Heart left ventricle (tissue), 13 donors: ENCODE measurements at regions not wholly inside any gene's neighbourhood (a gene's known extent, or its start where the extent isn't known, plus 50 kb on each side); places are given as distances from the start of the nearest gene placed in this dataset.

ENCODE experiments used
- POLR2A ChIP-seq, 2 donors: fragments of 450-650 bp; IDR thresholded peaks; one replicate each; pipeline ENCODE4 v1.6.1; 2017; ENCODE audit warnings: antibody characterized with exemption in 2 of 2, mild to moderate bottlenecking in 2 of 2, moderate library complexity in 2 of 2
- TF ChIP-seq, protein P1 (sequence below), 12 donors: fragments of 200-600 bp; sonication (generic) in 4 of 12; IDR thresholded peaks; one replicate each; pipeline versions ENCODE4 v1.5.0 to v1.8.0; 2018 to 2022; ENCODE audit warnings: antibody characterized with exemption in 12 of 12, mild to moderate bottlenecking in 5 of 12
- donor health status: ischemic (EF 13 %, LVEDD 7.1; RV severe dilation, severe dysfunction).
- donor health status: DM: no; HTN: yes; CAD: no.
- donor health status: DM: no; HTN: no; CAD: no.
- donor health status: ischemic (EF 25% LVEDD 6.9; RV normal size, moderate dysfunction).
- donor health status: ischemic (EF 25% LVEDD 5.7; RV mildly dilated, moderate dysfunction).
- donor health status: ischemic (EF 35%, LVEDD 5.7; RV mildly dilated, moderate dysfunction).
- donor health status: nonischemic (EF 11% LVEDD 7.7; RV severe dilation, severe dysfunction).
- donor health status: DM: yes; HTN: yes; CAD: no.
- donor health status: PGD.
- donor health status: ischemic (EF 29% LVEDD 5.4; RV normal size, mild dysfunction).
- donor health status: nonischemic (EF 23%, LVEDD 6.1; RV moderate dilation, normal function).

DNA sequence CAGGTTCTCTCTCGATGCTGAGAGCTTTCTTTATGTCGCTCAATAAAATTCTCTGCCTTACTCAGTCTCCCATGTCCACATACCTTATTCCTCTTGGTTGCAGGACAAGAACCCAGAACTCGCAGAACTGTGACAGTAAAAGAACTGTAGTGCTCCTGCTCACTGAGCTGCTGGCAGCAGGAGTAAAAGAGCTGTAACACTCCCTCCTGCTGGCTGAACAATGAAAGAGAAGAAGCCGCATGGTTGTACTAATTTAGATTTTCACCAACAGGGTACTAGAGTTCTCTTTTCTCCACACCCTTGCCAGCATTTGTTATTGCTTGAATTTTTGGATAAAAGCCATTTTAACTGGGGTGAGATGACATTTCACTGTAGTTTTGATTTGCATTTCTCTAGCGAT lies 433.2 kb downstream of the GUCY1A2 start:
- TF ChIP-seq, protein P1, sequence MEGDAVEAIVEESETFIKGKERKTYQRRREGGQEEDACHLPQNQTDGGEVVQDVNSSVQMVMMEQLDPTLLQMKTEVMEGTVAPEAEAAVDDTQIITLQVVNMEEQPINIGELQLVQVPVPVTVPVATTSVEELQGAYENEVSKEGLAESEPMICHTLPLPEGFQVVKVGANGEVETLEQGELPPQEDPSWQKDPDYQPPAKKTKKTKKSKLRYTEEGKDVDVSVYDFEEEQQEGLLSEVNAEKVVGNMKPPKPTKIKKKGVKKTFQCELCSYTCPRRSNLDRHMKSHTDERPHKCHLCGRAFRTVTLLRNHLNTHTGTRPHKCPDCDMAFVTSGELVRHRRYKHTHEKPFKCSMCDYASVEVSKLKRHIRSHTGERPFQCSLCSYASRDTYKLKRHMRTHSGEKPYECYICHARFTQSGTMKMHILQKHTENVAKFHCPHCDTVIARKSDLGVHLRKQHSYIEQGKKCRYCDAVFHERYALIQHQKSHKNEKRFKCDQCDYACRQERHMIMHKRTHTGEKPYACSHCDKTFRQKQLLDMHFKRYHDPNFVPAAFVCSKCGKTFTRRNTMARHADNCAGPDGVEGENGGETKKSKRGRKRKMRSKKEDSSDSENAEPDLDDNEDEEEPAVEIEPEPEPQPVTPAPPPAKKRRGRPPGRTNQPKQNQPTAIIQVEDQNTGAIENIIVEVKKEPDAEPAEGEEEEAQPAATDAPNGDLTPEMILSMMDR (IDR thresholded peaks at IDR 0.05) = peak in 3 of 12 donors; percentile 5 to 18 (median 6)
- TF ChIP-seq POLR2A (IDR thresholded peaks at IDR 0.05) = no peak
